Stomach (tissue), 8 donors: ENCODE measurements at regions not wholly inside any gene's neighbourhood (a gene's known extent, or its start where the extent isn't known, plus 50 kb on each side); places are given as distances from the start of the nearest gene placed in this dataset.
A peak's percentile ranks its signal among the peaks of the same experiment; 100 is the strongest.
"Not testable (repeated sequence)": the region's sequence is repeated elsewhere in the genome, so short reads cannot be mapped to it uniquely, and the experiment has no call there.

ENCODE experiments used
- DNase-seq, 2 donors: peaks; one replicate each; pipeline versions ENCODE4 v3.0.0 to v3.0.0-alpha.2; 2013 to 2019
- H3K27ac ChIP-seq, 5 donors: fragments of 200-600 bp in 4 of 5; sonication (generic) in 4 of 5; one replicate each; pipeline ENCODE4 v1.5.1; 2013 to 2019; ENCODE audit warnings: mild to moderate bottlenecking in 1 of 5, moderate library complexity in 1 of 5
- H3K27me3 ChIP-seq, 3 donors: fragments of 200-600 bp; sonication (generic); one replicate each; pipeline ENCODE4 v1.5.1; 2017 to 2019; ENCODE audit warnings: mixed run types in 1 of 3
- H3K36me3 ChIP-seq, 4 donors: fragments of 200-600 bp; sonication (generic); 1 replicate in 3 of 4; 2 replicates in 1 of 4; pipeline ENCODE4 v1.5.1; 2016 to 2019
- H3K4me1 ChIP-seq, 4 donors: fragments of 200-600 bp; sonication (generic); one replicate each; pipeline ENCODE4 v1.5.1; 2016 to 2019
- H3K4me3 ChIP-seq, 4 donors: fragments of 200-600 bp; sonication (generic) in 3 of 4; one replicate each; pipeline ENCODE4 v1.5.1; 2016 to 2019; ENCODE audit warnings: mild to moderate bottlenecking in 1 of 4
- H3K9me3 ChIP-seq, 4 donors: fragments of 200-600 bp; sonication (generic); one replicate each; pipeline ENCODE4 v1.5.1; 2016 to 2019
- CTCF ChIP-seq, 7 experiments: fragments of 450-650 bp in 4 of 7; fragments of 200-600 bp in 3 of 7; sonication (generic) in 3 of 7; IDR thresholded peaks; one replicate each; pipeline ENCODE4 v1.5.1; 2016 to 2019; ENCODE audit warnings: antibody characterized with exemption in 7 of 7, control low read depth in 2 of 7, mild to moderate bottlenecking in 1 of 7
- EP300 ChIP-seq: sonication (generic); formaldehyde crosslinking; IDR thresholded peaks from one replicate; pipeline ENCODE4 v1.6.1; 2017; ENCODE audit warnings: antibody characterized with exemption
- POLR2A ChIP-seq, 4 donors: fragments of 450-650 bp; IDR thresholded peaks; one replicate each; pipeline ENCODE4 v1.6.1; 2016; ENCODE audit warnings: antibody characterized with exemption in 4 of 4, control low read depth in 2 of 4, mild to moderate bottlenecking in 1 of 4, moderate library complexity in 1 of 4
- POLR2AphosphoS5 ChIP-seq, 3 donors: sonication (generic); formaldehyde crosslinking; IDR thresholded peaks; one replicate each; pipeline ENCODE4 v1.6.1; 2016; ENCODE audit warnings: antibody characterized with exemption in 3 of 3
- WGBS, 5 donors: extraction: QIAGEN DNeasy Blood & Tissue Kit in 3 of 5; methylation state at CpG; one replicate each; pipeline versions ENCODE4 v1.1.5 to v1.1.7; 2013 to 2018; 5-methylcytosine and 5-hydroxymethylcytosine counted together
- intact Hi-C: fragments of 100-400 bp; cut with DNase I; formaldehyde crosslinking; loops from one replicate; pipeline ENCODE4 v1.15.1; 2023; ENCODE audit warnings: low total_unique reads
- donor health status: healthy with polysubstance abuse.
- donor health status: Bipolar disorder and iron deficiency.
- donor health status: healthy.

GRCh38 chr5:82540301-82540700, 262.1 kb upstream of the RPS23 start:
- DNase-seq = no peak

GRCh38 chr5:82538339-82539034, 260.3 kb upstream of the RPS23 start:
- DNase-seq = peak in 1 of 2 donors; percentile 23
- Histone ChIP-seq H3K4me3 (no peak overlapping the region), H3K27ac (no peak overlapping the region), H3K27me3 (no peaks in the 10 kb centered on the region), H3K36me3 (no peaks in the 10 kb centered on the region), H3K4me1 (no peaks in the 10 kb centered on the region), H3K9me3 (no peaks in the 10 kb centered on the region)
- intact Hi-C loops = no loop called here
- TF ChIP-seq CTCF (IDR thresholded peaks at IDR 0.05) (no peak), EP300 (no peak), POLR2AphosphoS5 (IDR thresholded peaks at IDR 0.05) (no peak), POLR2A (IDR thresholded peaks at IDR 0.05) (no peak)
- WGBS, 5 donors = 50 to 67% (median 55%) methylated on average over 5 of the region's 5 CpGs

More at GRCh38 chr5:82540301-82540700, 262.1 kb upstream of the RPS23 start:
- Histone ChIP-seq H3K36me3 (no peaks in the 10 kb centered on the region), H3K4me3 (no peak overlapping the region), H3K27ac (no peak overlapping the region), H3K27me3 (no peaks in the 10 kb centered on the region), H3K9me3 (peaks cover 0 to 10% (median 4%) of the 10 kb centered on the region in 4 donors), H3K4me1 (no peaks in the 10 kb centered on the region)
- intact Hi-C loops = no loop called here
- TF ChIP-seq POLR2AphosphoS5 (IDR thresholded peaks at IDR 0.05) = no peak
- no peak for TF ChIP-seq EP300
- no peak for TF ChIP-seq POLR2A (IDR thresholded peaks at IDR 0.05)
- TF ChIP-seq CTCF (IDR thresholded peaks at IDR 0.05) = no peak
- WGBS, 5 donors = 85 to 86% (median 85%) methylated on average over 3 of the region's 3 CpGs

GRCh38 chr5:82537687-82538306, 259.6 kb upstream of the RPS23 start:
- Histone ChIP-seq H3K27me3 (no peaks in the 10 kb centered on the region), H3K36me3 (no peaks in the 10 kb centered on the region), H3K27ac (no peak overlapping the region), H3K9me3 (no peaks in the 10 kb centered on the region), H3K4me3 (no peak overlapping the region), H3K4me1 (no peaks in the 10 kb centered on the region)
- 64 to 75% (median 64%) methylated on average over 10 of the region's 10 CpGs for WGBS, 5 donors
- intact Hi-C loops = no loop called here
- no peak for TF ChIP-seq POLR2AphosphoS5 (IDR thresholded peaks at IDR 0.05)
- TF ChIP-seq POLR2A (IDR thresholded peaks at IDR 0.05) = no peak
- no peak for TF ChIP-seq EP300
- no peak for TF ChIP-seq CTCF (IDR thresholded peaks at IDR 0.05)
- no peak for DNase-seq

- intact Hi-C loops = no loop called here
These were observed 256.8 kb upstream of the RPS23 start for GRCh38 chr5:82534986-82535385.

GRCh38 chr5:82532075-82532474, 253.9 kb upstream of the RPS23 start:
- 79 to 93% (median 89%) methylated on average over 2 of the region's 2 CpGs for WGBS, 5 donors
- H3K27me3 ChIP-seq, H3K4me1 ChIP-seq, intact Hi-C loops, H3K27ac ChIP-seq, H3K9me3 ChIP-seq, H3K4me3 ChIP-seq, DNase-seq, H3K36me3 ChIP-seq: not testable (repeated sequence)

More at GRCh38 chr5:82534986-82535385, 256.8 kb upstream of the RPS23 start:
- Histone ChIP-seq H3K4me1 (no peaks in the 10 kb centered on the region), H3K27ac (no peak overlapping the region), H3K4me3 (no peak overlapping the region), H3K9me3 (peaks cover 0 to 6% (median 0%) of the 10 kb centered on the region in 4 donors), H3K36me3 (no peaks in the 10 kb centered on the region), H3K27me3 (no peaks in the 10 kb centered on the region)
- WGBS, 5 donors = 73 to 85% (median 74%) methylated on average over 1 of the region's 1 CpG
- TF ChIP-seq EP300 (no peak), POLR2A (IDR thresholded peaks at IDR 0.05) (no peak), POLR2AphosphoS5 (IDR thresholded peaks at IDR 0.05) (no peak), CTCF (IDR thresholded peaks at IDR 0.05) (no peak)
- no peak for DNase-seq
